Kidney glomerular epithelial cell (primary cell): ENCODE measurements at regions not wholly inside any gene's neighbourhood (a gene's known extent, or its start where the extent isn't known, plus 50 kb on each side); places are given as distances from the start of the nearest gene placed in this dataset.

Experiments
- DNase-seq: peaks from one replicate; lab custom pipeline; 2025; lab: John Stamatoyannopoulos, UW

DNA sequence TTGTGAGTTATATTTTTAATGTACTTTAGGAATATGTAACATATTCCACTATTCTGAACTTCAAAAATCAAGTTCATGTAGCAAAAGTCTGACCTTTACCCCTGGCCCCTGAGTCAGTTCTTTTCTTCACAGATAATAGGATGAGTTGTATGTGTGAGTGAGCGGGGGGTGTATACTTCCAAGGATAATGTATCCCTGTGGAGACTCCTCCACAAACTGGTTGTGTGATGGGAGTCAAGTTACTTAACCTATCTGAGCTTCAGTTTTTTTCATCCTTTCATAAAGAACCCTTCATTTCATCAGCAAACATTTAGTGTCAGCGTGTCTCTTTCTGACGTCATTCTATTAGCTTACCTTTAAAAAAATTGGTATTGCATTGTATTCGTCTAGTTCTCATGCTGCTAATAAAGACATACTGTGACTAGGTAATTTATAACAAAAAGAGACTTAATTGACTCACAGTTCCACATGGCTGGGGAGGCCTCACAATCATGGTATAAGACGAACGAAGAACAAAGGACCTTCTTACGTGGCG, 288.1 kb upstream of the GPC6 start:
- DNase-seq: no peak

DNA sequence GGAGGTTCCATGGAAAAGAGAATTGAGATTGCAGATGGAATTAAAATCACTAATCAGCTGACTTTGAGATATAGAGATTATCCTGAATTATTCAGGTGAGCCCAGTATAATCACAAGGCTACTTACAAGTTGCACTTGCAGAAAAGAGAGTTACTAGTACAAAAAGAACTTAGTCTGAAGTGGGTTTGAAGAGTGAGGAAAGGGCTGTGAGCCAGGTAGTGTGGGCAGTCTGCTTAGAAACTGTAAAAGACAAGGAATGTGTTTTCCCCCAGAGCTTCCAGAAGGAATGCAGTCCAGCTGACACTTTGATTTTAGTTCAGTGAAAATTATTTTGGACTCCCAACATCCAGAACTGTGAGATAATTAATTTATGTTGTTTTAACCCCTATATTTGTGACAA, 285.4 kb upstream of the GPC6 start:
- DNase-seq: no peak

DNA sequence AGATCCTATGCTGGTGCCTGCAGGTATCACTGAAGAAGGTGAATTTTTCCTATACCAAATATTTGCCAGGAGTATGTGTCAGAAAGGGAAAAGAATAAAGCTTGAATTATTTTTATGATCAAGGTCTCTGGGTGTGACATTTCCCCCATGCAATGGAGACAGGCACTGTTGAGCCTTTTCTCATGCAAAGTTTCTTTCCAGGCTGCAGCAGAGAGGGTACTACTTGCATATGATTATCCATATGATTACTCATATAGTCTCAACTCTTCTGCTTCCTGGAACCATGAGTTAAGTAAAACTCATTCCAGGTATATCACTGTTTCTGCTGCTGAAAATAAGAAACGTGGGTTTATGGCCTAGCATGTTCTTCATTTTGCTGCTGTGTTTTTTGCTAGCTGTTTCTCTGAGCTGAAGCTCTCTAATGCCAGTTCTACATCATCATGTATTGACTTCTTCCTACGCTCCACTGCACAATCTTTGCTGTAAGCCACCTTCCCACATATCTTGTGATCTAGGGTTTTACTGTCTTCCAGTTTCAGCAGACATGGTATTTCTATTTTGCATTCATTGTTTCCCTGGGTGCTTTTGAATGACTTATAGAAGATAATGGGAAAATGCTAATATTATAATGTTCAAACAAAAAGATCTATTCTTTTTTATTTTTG, 278.7 kb upstream of the GPC6 start:
- no peak for DNase-seq

DNA sequence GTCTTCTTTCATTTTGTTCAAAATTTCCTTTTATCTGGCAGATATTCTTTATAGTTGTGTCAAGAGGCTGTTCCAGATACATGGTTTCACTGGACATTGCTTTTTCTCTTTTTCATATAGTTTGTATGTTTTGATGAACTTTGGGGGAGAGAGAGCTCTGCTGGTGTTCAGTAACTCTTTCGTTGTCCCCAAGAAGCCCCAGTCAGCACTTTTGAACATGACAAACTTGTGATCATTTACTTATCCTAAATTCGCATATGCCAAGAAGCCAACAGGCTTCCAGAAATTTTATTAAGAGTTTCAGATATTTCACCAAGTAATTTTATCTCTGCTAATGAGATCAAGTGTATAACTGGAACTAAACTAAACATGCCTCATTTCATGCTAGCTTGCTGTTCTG, 275.8 kb upstream of the GPC6 start:
- no peak for DNase-seq

DNA sequence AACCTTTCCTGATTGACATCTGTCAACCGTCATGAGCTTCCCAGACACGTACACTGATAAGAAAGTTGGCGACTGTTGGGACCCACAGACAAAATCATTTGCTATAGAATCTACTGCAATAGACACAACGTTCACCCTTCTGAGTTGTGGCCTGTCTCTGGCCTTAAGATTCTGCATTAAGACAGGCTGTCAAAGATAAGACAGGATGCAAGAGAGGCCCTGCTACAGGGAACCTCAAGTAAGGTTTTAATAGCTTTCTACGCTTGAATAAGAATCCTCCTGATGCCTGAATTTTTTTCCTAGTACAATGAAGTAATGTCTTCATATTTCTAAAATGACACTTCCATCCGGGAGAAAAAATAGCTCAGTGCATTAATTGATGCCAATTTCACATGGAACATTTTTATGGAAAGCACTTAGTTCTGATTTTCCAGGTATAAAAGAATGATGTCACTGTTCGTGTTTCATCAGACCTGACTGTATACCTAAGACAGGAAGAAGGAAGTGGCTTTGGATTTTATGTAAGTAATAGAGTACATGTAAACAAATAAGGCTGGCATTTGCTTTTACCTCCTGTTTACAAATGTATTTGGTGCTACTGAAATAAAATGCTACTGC, 275.2 kb upstream of the GPC6 start:
- DNase-seq: peak; percentile 34

DNA sequence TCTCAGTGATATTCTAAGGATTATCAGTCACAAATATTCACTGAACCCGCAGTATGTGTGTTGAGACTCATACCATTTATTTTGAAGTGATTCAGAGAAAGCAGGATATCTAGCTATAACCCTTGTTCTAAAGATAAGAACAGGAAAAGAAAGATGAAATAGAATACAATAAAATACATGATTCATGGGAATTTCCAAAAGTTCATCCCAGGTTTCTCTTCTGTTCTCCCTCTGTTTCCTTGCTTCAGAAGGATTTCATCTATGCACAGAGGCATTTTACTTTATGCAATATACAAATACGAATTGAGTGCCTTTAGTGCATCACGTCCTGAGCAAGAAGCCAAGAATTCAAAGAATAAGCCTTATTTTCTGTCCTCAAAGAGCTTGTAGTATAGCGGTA, 274.4 kb upstream of the GPC6 start:
- DNase-seq: no peak

DNA sequence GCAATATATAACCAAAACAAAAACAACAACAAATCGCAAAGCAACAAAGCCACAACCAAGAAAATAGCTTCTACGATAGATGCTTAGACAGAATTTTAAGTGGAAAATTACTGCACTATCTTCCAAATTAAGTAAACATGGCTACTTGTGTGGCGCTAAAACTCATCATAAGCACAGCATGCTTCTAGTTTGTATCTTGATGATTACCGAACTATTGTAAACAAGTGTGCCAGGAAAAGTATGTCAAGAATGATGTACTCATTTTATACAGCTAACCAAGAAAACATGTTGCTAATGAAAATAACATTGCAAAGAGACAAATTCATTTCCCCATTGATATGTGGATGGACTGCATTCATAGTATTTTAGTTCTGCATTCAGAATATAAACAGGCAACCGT, 271.9 kb upstream of the GPC6 start:
- no peak for DNase-seq

DNA sequence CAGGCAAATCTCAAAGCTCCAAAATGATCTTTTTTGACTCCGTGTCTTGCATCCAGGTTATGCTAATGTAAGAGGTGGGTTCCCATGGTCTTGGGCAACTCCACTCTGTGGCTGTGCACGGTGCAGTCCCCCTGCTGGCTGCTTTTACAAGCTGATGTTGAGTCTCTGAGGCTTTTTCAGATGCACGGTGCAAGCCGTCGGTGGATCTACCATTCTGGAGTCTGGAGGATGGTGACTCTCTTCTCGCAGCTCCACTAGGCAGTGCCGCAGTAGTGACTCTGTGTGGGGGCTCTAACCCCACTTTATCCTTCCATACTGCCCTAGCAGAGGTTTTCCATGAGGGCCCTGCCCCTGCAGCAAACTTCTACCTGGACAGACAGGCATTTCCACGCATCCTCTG, 266.8 kb upstream of the GPC6 start:
- DNase-seq: no peak

DNA sequence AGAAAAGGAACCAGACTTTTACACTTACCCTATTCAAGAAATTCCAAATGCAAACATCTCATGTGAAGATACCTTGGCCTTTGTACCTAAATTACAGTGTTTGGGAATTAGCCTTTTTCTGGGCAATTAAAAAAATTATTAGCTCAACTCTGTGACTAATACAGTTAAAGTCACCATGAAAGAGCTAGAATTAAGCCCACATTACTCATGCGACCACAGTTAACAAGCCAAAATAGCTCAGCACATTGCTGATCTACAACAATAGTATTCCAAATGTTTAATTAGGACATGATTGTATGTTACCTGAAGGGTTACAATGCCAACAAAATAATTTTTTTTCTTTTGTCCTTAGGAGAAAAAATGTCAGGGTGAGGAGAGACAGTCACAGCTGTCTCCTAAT, 263.6 kb upstream of the GPC6 start:
- DNase-seq: no peak

DNA sequence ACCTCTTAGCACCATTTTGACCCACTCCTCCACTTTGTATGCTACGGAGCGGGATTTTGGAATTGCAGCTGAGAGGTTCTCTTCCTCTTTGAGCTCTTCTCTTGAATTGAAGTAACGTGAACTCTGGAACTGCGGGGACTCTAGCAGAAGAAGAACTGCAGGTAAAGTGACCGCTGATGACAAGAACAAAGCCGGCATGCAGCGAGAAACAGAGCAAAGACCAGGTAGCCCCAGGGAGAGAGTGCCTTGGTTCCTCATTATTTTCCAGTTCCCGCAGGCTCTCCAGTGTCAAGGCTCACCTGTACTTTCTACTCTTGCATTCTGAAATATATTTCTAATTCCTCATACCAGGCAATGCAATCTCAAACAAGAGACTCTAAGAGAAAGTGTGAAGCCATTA, 260.3 kb upstream of the GPC6 start:
- no peak for DNase-seq

DNA sequence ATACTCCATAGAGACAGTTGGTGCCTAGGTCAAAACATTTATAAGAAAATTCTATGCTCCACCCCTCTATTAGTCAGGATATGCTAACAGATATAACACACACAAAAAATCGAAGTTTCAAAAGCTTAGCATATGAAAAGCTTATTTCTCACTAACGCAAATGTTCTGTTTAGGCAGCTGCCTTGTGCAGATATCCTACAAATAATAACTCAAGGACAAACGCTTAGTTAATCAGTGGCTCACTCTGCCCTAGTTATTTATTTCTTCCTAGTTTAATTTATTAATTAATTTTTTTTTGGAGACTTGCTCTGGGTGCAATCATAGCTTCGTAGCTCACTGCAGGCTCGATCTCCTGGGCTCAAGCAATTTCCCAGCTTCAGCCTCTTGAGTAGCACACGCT, 259.7 kb upstream of the GPC6 start:
- no peak for DNase-seq

DNA sequence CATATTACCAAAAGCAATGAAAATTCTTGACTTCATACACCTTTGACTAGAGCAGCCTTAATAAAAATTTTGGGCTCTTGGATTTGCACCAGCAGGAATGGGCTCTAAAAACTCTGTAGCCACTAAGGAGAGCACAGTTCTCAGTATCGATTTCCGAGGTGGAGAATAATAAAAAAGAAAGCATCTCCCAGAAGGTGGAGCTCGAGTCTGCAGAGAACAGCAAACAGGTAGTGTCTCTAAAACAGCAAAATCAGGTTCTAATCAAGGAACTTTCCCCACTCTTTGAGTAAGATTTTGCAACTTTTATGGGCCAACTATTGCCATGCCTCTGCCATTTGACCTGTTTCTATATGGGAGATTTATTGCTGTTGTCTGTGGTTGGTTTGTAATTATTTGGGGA, 258.7 kb upstream of the GPC6 start:
- no peak for DNase-seq

DNA sequence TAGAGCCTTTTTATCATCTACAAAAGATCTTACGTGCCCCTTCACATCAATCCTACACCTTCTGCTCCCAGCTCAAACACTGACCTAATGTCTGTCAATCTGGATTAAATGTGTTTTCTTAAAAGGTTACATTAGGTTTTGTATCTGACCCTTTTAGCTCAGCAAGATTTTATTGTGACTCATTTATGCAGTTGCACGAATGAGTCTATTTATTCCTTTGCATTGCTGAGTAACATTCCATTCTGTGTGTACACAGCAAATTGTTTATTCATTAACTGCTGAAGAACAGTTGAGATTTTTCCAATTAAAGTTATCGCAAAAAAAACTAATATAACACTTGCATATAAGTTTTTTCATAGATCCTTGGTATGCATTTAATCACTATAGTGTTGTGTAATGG, 253.9 kb upstream of the GPC6 start:
- no peak for DNase-seq

DNA sequence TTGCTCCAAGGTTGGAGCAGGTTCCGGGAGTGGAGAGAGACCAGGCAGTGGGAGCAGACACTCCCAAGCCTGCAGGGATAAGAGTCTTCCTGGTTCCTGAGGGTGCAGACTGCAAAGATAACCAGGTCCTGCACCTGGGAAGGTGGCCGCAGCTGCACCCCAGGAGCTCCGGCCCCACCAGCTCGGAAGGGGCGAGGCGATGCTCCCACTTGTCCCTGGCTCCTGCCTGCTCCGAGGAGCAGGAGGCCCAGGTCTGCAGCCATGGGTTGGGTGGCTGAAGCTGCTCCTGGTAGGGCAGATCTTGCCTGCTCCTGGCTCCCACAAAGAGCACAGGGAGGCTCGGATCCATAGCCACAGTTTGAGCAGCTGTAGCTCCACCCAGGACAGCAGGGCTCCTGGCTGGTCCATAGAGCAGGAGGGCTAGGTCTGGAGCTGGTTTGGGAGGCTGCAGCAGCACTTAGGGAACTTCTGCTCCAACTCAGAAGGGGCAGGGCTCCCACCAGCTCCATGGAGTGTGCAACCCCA, 251.6 kb upstream of the GPC6 start:
- DNase-seq: no peak

DNA sequence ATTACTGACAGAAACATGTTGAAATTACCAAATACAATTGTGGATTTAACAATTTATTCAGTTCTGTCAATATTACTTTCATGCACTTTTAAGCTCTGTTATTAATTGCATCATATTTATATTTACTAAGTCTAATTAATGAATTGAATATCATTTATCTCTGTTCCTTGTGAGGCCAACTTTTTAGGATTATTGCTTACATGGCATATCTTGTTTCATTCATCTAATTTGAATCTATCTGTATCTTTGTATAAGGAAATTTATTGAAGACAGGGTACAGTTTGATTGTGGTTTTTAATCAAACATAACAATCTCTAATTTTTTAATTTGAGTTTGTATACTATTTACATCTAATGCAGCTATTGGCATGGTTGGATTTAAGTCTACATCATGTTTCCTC, 249.9 kb upstream of the GPC6 start:
- no peak for DNase-seq

DNA sequence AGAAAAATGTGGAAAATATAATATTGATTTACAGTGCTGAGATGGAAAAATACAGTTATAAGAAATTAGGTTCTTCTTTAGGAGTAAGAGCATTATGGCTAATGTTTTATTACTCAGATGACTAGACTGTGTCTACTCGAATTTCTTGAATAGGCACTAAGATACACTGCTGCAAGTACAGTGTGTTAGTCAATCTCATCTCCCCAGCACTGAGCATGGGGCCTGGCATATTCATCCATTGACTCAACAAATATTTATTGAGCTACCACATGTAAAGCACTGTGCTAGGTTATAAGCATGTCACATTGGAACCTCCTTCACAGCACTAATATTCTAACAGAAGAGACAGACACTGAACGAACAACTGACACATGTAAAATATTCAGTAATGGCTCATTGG, 242.5 kb upstream of the GPC6 start:
- no peak for DNase-seq

DNA sequence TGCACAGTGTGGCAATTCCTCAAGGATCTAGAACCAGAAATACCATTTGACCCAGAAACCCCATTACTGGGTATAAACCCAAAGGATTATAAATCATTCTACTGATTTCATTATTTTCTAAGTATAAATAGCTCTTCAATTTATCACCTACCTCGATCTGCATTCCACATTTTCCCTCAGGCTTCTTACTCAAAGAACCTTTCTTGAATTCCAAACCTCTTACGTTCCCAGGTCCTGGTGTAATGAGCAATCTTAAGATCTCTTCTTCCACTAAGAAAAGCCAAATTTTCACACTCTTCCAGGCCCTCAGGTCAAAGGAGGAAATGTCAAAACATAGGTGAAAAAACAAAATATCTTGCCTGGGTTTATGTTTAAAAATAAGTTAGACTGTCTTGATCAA, 237.3 kb upstream of the GPC6 start:
- no peak for DNase-seq

DNA sequence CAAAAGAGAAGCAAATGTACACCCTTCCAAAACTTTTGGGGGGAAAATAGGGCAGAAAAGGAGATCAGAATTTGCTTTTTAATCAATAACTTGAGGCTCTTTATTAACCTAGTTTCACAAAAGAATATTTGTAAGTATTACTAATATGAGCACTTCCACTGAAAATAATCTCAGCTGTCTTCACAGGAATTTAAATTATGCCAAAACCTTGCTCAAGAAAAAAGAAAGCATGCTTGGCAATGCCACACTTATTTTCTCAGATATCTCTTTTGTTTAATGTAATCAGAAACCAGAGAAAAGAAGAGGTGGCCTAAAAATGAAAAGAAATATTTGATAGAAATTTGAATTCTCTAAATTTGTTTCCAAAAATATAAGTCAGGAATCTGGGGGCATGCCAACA, 234.9 kb upstream of the GPC6 start:
- DNase-seq: no peak

DNA sequence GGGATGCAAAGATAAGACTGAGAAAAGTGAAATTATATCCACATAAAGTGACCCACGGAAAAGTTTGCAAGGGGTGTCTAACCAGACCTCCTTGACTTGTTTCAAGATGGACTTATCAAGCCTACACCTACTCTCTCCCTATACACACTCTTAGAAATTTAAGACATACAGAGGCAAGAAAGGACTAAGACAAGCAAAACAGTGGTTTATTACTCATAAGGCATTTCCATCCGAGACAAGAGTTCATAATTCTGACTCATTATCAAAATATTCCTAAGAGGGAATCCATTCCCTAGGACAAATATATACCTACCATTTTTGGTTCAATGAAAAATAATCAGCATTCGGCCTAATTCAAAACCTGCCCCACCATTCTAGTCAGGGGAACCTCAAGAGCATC, 232.6 kb upstream of the GPC6 start:
- peak; percentile 30 for DNase-seq

DNA sequence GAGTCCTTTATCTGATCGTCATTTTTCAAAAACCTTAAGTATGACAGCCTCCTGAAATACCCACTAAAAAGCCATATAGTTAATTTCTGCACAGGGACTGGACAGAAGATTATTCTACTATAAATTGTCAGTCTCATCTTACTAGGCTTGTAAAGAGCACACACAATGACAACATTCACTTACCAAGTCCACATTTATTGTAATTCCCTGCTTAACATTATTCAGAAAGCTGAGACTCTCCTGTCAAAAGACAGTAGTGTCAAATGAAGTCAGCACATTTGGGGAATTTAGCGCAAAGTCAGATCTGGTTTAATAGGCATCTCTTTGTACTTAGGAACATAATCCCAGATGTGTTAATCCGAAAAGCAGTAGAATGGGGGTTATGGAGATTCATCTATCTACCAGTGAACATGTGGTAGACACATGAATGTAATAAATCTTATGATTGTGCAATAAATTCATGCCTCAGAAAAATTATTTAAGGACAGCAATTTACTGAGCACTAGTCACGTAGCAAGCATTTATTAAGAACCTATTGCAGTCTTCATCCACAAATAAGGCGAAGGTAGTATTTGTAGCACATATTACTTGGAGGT, 224.6 kb upstream of the GPC6 start:
- DNase-seq: no peak

DNA sequence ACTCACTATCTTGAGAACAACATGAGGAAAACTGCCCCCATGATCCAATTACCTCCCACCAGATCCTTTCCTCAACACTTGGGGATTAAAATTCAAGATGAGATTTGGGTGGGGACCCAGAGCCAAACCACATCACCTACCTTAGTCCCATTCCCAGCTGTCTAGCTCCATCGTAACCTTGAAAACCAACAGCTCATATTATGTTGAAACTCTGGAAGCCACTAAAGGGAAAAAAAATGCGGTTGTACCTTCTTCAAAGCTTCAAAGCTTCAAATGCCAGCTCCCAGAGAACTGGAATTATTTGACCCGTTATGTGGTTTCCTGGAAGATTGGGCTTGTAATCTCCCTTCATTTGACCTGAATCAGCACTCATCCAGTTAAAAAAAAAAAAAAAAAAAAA, 223.1 kb upstream of the GPC6 start:
- DNase-seq: no peak

DNA sequence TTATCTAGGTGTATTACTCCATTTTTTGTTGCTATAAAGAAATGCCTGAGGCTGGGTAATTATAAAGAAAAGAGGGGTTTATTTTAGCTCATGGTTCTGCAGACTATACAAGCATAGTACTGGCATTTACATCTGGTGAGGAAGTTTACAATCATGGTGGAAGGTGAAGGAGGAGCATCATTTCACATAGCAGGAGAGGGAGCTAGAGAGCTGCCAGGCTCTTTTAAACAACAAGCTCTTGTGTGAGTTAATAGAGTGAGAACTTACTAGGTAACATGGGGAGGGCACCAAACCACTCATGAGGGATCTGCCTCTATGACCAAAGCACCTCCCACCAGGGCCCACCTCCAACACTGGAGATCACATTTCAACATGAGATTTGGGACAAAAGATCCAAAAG, 221.7 kb upstream of the GPC6 start:
- no peak for DNase-seq

DNA sequence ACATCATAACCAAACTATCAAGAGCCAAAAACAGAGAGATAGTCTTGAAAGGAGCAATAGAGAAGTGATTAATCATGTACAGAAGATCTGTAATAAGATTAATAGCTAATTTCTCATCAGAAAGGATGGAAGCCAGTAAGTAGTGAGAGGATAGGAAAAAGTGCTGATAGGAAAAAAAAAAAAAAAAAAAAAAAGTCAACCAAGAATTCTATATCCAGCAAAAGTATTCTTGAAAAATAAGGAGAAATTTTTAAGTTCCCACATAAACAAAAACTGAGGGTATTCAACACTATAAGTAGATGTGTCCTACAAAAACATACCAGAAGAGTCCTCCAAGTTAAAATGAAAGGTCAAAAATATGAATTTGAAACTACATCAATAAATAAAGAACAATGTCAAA, 218.7 kb upstream of the GPC6 start:
- no peak for DNase-seq
